ENCODE measurements at regions not wholly inside any gene's neighbourhood (a gene's known extent, or its start where the extent isn't known, plus 50 kb on each side); places are given as distances from the start of the nearest gene placed in this dataset.

GRCh38 chr5:125496393-125496792, 750.0 kb upstream of the ZNF608 start:
- TF ChIP-seq POLR2AphosphoS5 (IDR thresholded peaks at IDR 0.05; ENCODE audit: low read depth, low read length) = no peak
- TF ChIP-seq CTCF (IDR thresholded peaks at IDR 0.05) = no peak
- no peak for TF ChIP-seq SIN3A (IDR thresholded peaks at IDR 0.05; ENCODE audit: borderline replicate concordance, insufficient read depth, low read depth, low read length)
- TF ChIP-seq TCF7L2 (IDR thresholded peaks at IDR 0.05; ENCODE audit: low read depth, low read length) = no peak
